WTC11 (cell line): ENCODE measurements at regions not wholly inside any gene's neighbourhood (a gene's known extent, or its start where the extent isn't known, plus 50 kb on each side); places are given as distances from the start of the nearest gene placed in this dataset.

Experiments used
- ATAC-seq: fragments of 200-7000 bp; cut with Tn5 transposase; 2 replicates; pipeline ENCODE4 v1.10.0; 2021; ENCODE audit warnings: mild to moderate bottlenecking, moderate library complexity
- CTCF ChIA-PET: fragments of 300-600 bp; sonication (Branson Sonifier 250); formaldehyde crosslinking; loops from one replicate; lab custom pipeline; 2021; ENCODE audit warnings: antibody characterized with exemption; lab: Charles Lee
- POLR2A ChIA-PET: fragments of 350-600 bp; sonication (Branson Sonifier 250); formaldehyde crosslinking; loops from one replicate; lab custom pipeline; 2021; ENCODE audit warnings: antibody characterized with exemption; lab: Charles Lee
- DNase-seq: peaks from one replicate; pipeline ENCODE4 v3.0.0; 2021; ENCODE audit warnings: low spot score
- H3K27ac Mint-ChIP-seq: 2 replicates; pipeline ENCODE4 v1.8.0; 2021; ENCODE audit warnings: mixed read lengths
- H3K27me3 Mint-ChIP-seq: 2 replicates; pipeline ENCODE4 v1.8.0; 2021; ENCODE audit warnings: low read depth, mild to moderate bottlenecking, moderate library complexity, mixed read lengths
- H3K36me3 Mint-ChIP-seq: 2 replicates; pipeline ENCODE4 v1.8.0; 2021; ENCODE audit warnings: mixed read lengths
- H3K4me1 Mint-ChIP-seq: 2 replicates; pipeline ENCODE4 v1.8.0; 2022; ENCODE audit warnings: mixed read lengths
- H3K4me3 Mint-ChIP-seq: 2 replicates; pipeline ENCODE4 v1.8.0; 2021; ENCODE audit warnings: mild to moderate bottlenecking, moderate library complexity, mixed read lengths
- H3K9me3 Mint-ChIP-seq: 2 replicates; pipeline ENCODE4 v1.8.0; 2021; ENCODE audit warnings: mixed read lengths
- AFF4 ChIP-seq: sonication (generic); formaldehyde crosslinking; IDR thresholded peaks from 2 replicates; pipeline ENCODE4 v1.8.1; 2023; ENCODE audit warnings: mild to moderate bottlenecking, missing genetic modification reagents, borderline replicate concordance
- ATF1 ChIP-seq: sonication (generic); formaldehyde crosslinking; IDR thresholded peaks from 2 replicates; pipeline ENCODE4 v1.8.1; 2023; ENCODE audit warnings: mild to moderate bottlenecking, moderate library complexity, missing genetic modification reagents
- ATF3 ChIP-seq: sonication (generic); formaldehyde crosslinking; conservative IDR thresholded peaks from 2 replicates; pipeline ENCODE4 v1.8.1; 2022; ENCODE audit warnings: mild to moderate bottlenecking, missing genetic modification reagents
- ATF6 ChIP-seq: sonication (generic); formaldehyde crosslinking; IDR thresholded peaks from 2 replicates; pipeline ENCODE4 v1.8.1; 2023; ENCODE audit warnings: mild to moderate bottlenecking, missing genetic modification reagents
- ERG ChIP-seq: fragments of 250-450 bp; sonication (Bioruptor Pico); IDR thresholded peaks from 2 replicates; pipeline ENCODE4 v1.8.0; 2021; ENCODE audit warnings: mild to moderate bottlenecking
- ETV6 ChIP-seq: sonication (generic); formaldehyde crosslinking; IDR thresholded peaks from 2 replicates; pipeline ENCODE4 v1.8.1; 2022; ENCODE audit warnings: mild to moderate bottlenecking, missing genetic modification reagents
- FOXJ3 ChIP-seq: sonication (generic); formaldehyde crosslinking; IDR thresholded peaks from 2 replicates; pipeline ENCODE4 v1.9.0; 2021; ENCODE audit warnings: missing genetic modification reagents, mild to moderate bottlenecking, borderline replicate concordance
- FOXP1 ChIP-seq: sonication (generic); formaldehyde crosslinking; IDR thresholded peaks from 2 replicates; pipeline ENCODE4 v1.8.0; 2022; ENCODE audit warnings: missing genetic modification reagents, mild to moderate bottlenecking, moderate library complexity, borderline replicate concordance
- FOXP4 ChIP-seq: sonication (generic); formaldehyde crosslinking; IDR thresholded peaks from 2 replicates; pipeline ENCODE4 v1.8.0; 2022; ENCODE audit warnings: mild to moderate bottlenecking, missing genetic modification reagents
- JAZF1 ChIP-seq: fragments of 250-450 bp; sonication (Bioruptor Pico); IDR thresholded peaks from 2 replicates; pipeline ENCODE4 v1.9.0; 2021; ENCODE audit warnings: moderate library complexity, mild to moderate bottlenecking, inconsistent platforms
- KAT7 ChIP-seq: sonication (generic); formaldehyde crosslinking; IDR thresholded peaks from 2 replicates; pipeline ENCODE4 v1.8.1; 2023; ENCODE audit warnings: missing genetic modification reagents, mild to moderate bottlenecking, borderline replicate concordance
- NFATC4 ChIP-seq: fragments of 250-450 bp; sonication (Bioruptor Pico); IDR thresholded peaks from 2 replicates; pipeline ENCODE4 v1.9.0; 2021; ENCODE audit warnings: mild to moderate bottlenecking
- OVOL2 ChIP-seq: fragments of 250-450 bp; sonication (Bioruptor Pico); IDR thresholded peaks from 2 replicates; pipeline ENCODE4 v1.9.0; 2021; ENCODE audit warnings: mild to moderate bottlenecking, borderline replicate concordance
- TCF7 ChIP-seq: sonication (generic); formaldehyde crosslinking; IDR thresholded peaks from 2 replicates; pipeline ENCODE4 v1.8.0; 2022; ENCODE audit warnings: mild to moderate bottlenecking, low read depth, missing genetic modification reagents, moderate library complexity
- TEAD1 ChIP-seq: sonication (generic); formaldehyde crosslinking; IDR thresholded peaks from 2 replicates; pipeline ENCODE4 v1.8.0; 2022; ENCODE audit warnings: mild to moderate bottlenecking, missing genetic modification reagents
- USF2 ChIP-seq: sonication (generic); formaldehyde crosslinking; IDR thresholded peaks from 2 replicates; pipeline ENCODE4 v1.8.1; 2023; ENCODE audit warnings: mild to moderate bottlenecking, missing genetic modification reagents, moderate library complexity
- ZNF317 ChIP-seq: sonication (generic); formaldehyde crosslinking; IDR thresholded peaks from 2 replicates; pipeline ENCODE4 v1.8.1; 2023; ENCODE audit warnings: low read depth, mild to moderate bottlenecking, moderate library complexity, missing genetic modification reagents, borderline replicate concordance
- ZNF396 ChIP-seq: fragments of 250-450 bp; sonication (Bioruptor Pico); IDR thresholded peaks from 2 replicates; pipeline ENCODE4 v1.8.0; 2021; ENCODE audit warnings: mild to moderate bottlenecking, moderate library complexity, borderline replicate concordance
- TF ChIP-seq, protein P1 (sequence below): sonication (generic); formaldehyde crosslinking; IDR thresholded peaks from 2 replicates; pipeline ENCODE4 v1.8.1; 2023; ENCODE audit warnings: mild to moderate bottlenecking, missing genetic modification reagents
- TF ChIP-seq, protein P2 (sequence below): sonication (generic); formaldehyde crosslinking; IDR thresholded peaks from 2 replicates; pipeline ENCODE4 v1.8.1; 2022; ENCODE audit warnings: mild to moderate bottlenecking, moderate library complexity, missing genetic modification reagents

DNA sequence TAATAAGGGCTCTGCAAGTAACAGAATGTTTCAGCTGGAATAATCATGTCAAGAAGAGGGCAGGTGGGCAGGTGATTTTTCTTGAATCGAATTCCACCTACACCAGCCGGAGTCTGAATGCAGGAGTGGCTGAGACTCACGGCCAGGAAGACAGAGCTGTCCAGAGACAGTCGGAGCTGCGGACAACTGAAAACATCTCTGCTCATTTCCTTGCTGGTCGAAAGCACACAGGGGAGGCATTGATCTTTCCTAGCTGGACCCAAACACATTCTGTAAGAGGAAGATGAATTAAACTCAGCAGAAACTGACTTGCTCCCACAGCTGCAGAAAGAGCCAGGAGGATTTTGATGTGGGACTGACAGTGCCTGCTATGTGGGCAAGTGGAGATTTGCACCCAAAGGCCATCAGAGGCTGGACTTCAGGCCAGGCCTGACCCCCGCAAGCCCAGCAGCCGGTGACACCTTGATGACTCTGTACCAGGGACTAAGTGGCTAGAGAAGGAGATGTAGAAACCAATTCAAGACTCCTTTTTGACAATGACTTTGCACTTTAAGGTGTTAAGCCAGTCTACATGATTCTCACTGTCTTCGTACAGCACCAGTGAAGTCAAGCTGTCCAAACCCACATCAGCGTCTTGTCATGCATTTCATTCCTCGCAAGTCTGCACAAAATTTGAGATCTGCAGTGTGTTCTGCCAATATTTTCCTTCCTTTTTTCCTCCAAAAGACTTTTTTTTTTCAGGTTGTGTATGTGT is 169.4 kb downstream of the TEX36 start (continued):
- no peak for TF ChIP-seq FOXP1 (CRISPR knock-in tag)
- TF ChIP-seq ERG: no peak
- TF ChIP-seq, all 79 proteins: peak for 0

DNA sequence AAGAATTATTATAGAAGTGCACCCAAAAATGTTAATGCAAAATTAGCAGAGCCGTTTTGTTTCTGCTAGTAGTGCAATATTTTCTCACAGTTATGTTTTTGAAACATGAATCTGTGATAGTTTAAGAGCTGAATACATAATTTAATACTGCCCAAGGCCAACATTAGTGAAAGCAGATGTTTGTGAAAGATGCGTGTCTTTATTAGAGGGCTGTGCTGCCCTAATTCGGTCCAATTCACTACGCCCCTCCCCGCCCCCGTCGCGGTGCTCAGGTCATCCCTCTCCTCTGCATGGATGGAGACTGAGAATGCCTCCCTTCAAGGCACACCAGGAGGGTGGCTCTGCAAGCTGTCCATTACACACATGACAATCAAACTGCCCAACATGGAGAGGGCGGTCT is 172.0 kb downstream of the TEX36 start:
- Mint-ChIP-seq H3K27ac (no peak overlapping the region), H3K4me3 (no peak overlapping the region), H3K9me3 (peaks cover 39% of the 10 kb centered on the region), H3K36me3 (peaks cover 19% of the 10 kb centered on the region), H3K4me1 (peaks cover 38% of the 10 kb centered on the region), H3K27me3 (no peaks in the 10 kb centered on the region)
- CTCF ChIA-PET: interaction anchor here (0.6 kb wide), 1 partner anchor 534 kb away, joined by 3 read pairs; no protein-coding TSS in a partner anchor
- POLR2A ChIA-PET: interaction anchor here (0.6 kb wide), 1 partner anchor 681 kb away, joined by 4 read pairs; no protein-coding TSS in a partner anchor
- no peak for ATAC-seq
- no peak for TF ChIP-seq USF2 (CRISPR knock-in tag)
- TF ChIP-seq AFF4 (CRISPR knock-in tag): no peak
- TF ChIP-seq ZNF317: no peak
- TF ChIP-seq FOXJ3 (CRISPR knock-in tag): no peak
- TF ChIP-seq, protein P1, sequence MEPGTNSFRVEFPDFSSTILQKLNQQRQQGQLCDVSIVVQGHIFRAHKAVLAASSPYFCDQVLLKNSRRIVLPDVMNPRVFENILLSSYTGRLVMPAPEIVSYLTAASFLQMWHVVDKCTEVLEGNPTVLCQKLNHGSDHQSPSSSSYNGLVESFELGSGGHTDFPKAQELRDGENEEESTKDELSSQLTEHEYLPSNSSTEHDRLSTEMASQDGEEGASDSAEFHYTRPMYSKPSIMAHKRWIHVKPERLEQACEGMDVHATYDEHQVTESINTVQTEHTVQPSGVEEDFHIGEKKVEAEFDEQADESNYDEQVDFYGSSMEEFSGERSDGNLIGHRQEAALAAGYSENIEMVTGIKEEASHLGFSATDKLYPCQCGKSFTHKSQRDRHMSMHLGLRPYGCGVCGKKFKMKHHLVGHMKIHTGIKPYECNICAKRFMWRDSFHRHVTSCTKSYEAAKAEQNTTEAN (CRISPR knock-in tag): no peak
- TF ChIP-seq ATF6 (CRISPR knock-in tag): no peak
- TF ChIP-seq TCF7 (CRISPR knock-in tag): no peak
- no peak for TF ChIP-seq ETV6 (CRISPR knock-in tag)
- TF ChIP-seq OVOL2 (CRISPR knock-in tag): no peak
- TF ChIP-seq KAT7: no peak
- no peak for TF ChIP-seq FOXP1 (CRISPR knock-in tag)
- TF ChIP-seq ATF3 (CRISPR knock-in tag): no peak
- no peak for TF ChIP-seq TEAD1 (CRISPR knock-in tag)
- TF ChIP-seq NFATC4 (CRISPR knock-in tag): no peak
- TF ChIP-seq ZNF396 (CRISPR knock-in tag): no peak
- no peak for TF ChIP-seq ATF1 (CRISPR knock-in tag)
- TF ChIP-seq, protein P2, sequence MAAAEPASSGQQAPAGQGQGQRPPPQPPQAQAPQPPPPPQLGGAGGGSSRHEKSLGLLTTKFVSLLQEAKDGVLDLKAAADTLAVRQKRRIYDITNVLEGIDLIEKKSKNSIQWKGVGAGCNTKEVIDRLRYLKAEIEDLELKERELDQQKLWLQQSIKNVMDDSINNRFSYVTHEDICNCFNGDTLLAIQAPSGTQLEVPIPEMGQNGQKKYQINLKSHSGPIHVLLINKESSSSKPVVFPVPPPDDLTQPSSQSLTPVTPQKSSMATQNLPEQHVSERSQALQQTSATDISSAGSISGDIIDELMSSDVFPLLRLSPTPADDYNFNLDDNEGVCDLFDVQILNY (CRISPR knock-in tag): no peak
- no peak for TF ChIP-seq JAZF1
- TF ChIP-seq FOXP4 (CRISPR knock-in tag): no peak
- no peak for DNase-seq
